ENCODE measurements at regions not wholly inside any gene's neighbourhood (a gene's known extent, or its start where the extent isn't known, plus 50 kb on each side); places are given as distances from the start of the nearest gene placed in this dataset.
"Not testable (repeated sequence)": the region's sequence is repeated elsewhere in the genome, so short reads cannot be mapped to it uniquely, and the experiment has no call there.

GRCh38 chr3:4147556-4148118 is 155.5 kb upstream of the SETMAR start:
- intact Hi-C loops (cut with micrococcal nuclease), result no loop called here

GRCh38 chr3:4149296-4149695 is 153.9 kb upstream of the SETMAR start:
- intact Hi-C loops (cut with micrococcal nuclease), result no loop called here

GRCh38 chr3:4150816-4151215 is 152.4 kb upstream of the SETMAR start:
- intact Hi-C loops (cut with micrococcal nuclease), result no loop called here

- intact Hi-C loops (cut with micrococcal nuclease), result no loop called here
Observed at GRCh38 chr3:4151859-4152258, 151.3 kb upstream of the SETMAR start.

GRCh38 chr3:4153771-4154170 is 149.4 kb upstream of the SETMAR start:
- intact Hi-C loops (cut with micrococcal nuclease), result no loop called here

- intact Hi-C loops (cut with micrococcal nuclease), result no loop called here
Observed at GRCh38 chr3:4158329-4158728, 144.8 kb upstream of the SETMAR start.

GRCh38 chr3:4162096-4162495 is 141.1 kb upstream of the SETMAR start:
- intact Hi-C loops (cut with micrococcal nuclease), result no loop called here

GRCh38 chr3:4163011-4163410 is 140.2 kb upstream of the SETMAR start:
- intact Hi-C loops (cut with micrococcal nuclease), result no loop called here

- intact Hi-C loops (cut with micrococcal nuclease), result no loop called here
Observed at GRCh38 chr3:4166540-4166939, 136.6 kb upstream of the SETMAR start.

- intact Hi-C loops (cut with micrococcal nuclease), result not testable (repeated sequence)
Observed at GRCh38 chr3:4167230-4167629, 135.9 kb upstream of the SETMAR start.

- intact Hi-C loops (cut with micrococcal nuclease), result no loop called here
Observed at GRCh38 chr3:4174791-4175190, 128.4 kb upstream of the SETMAR start.

- intact Hi-C loops (cut with micrococcal nuclease), result no loop called here
Observed at GRCh38 chr3:4191971-4192370, 111.2 kb upstream of the SETMAR start.

- intact Hi-C loops (cut with micrococcal nuclease), result no loop called here
Observed at GRCh38 chr3:4195006-4195405, 108.2 kb upstream of the SETMAR start.

GRCh38 chr3:4196506-4197147 is 106.5 kb upstream of the SETMAR start:
- intact Hi-C loops (cut with micrococcal nuclease), result no loop called here

- intact Hi-C loops (cut with micrococcal nuclease), result no loop called here
Observed at GRCh38 chr3:4197670-4198069, 105.5 kb upstream of the SETMAR start.

- intact Hi-C loops (cut with micrococcal nuclease), result no loop called here
Observed at GRCh38 chr3:4198491-4198890, 104.7 kb upstream of the SETMAR start.

- intact Hi-C loops (cut with micrococcal nuclease), result not testable (repeated sequence)
Observed at GRCh38 chr3:4204776-4205175, 98.4 kb upstream of the SETMAR start.

GRCh38 chr3:4207672-4208071 is 95.5 kb upstream of the SETMAR start:
- intact Hi-C loops (cut with micrococcal nuclease), result no loop called here

- intact Hi-C loops (cut with micrococcal nuclease), result no loop called here
Observed at GRCh38 chr3:4208556-4208955, 94.6 kb upstream of the SETMAR start.

GRCh38 chr3:4211610-4212009 is 91.6 kb upstream of the SETMAR start:
- intact Hi-C loops (cut with micrococcal nuclease), result no loop called here

- intact Hi-C loops (cut with micrococcal nuclease), result not testable (repeated sequence)
Observed at GRCh38 chr3:4213420-4213819, 89.7 kb upstream of the SETMAR start.

- intact Hi-C loops (cut with micrococcal nuclease), result not testable (repeated sequence)
Observed at GRCh38 chr3:4216974-4217373, 86.2 kb upstream of the SETMAR start.

GRCh38 chr3:4218456-4219226 is 84.5 kb upstream of the SETMAR start:
- intact Hi-C loops (cut with micrococcal nuclease), result no loop called here

Data from T-helper 2 cell treated with Interferon-gamma antibody and Interleukin-4, amounts not matched to agents 100 ng/mL and 5 ng/mL, for 36 hours (primary cell).